A673 (cell line): ENCODE measurements at regions not wholly inside any gene's neighbourhood (a gene's known extent, or its start where the extent isn't known, plus 50 kb on each side); places are given as distances from the start of the nearest gene placed in this dataset.

Experiments used
- EZH2 ChIP-seq: fragments of 200-600 bp; sonication (generic); IDR thresholded peaks from 2 replicates; pipeline ENCODE4 v1.6.1; 2017; ENCODE audit warnings: borderline replicate concordance, low read depth, mild to moderate bottlenecking, mixed read lengths, antibody characterized with exemption, low read length; ENCODE audit not compliant: poor library complexity, severe bottlenecking
- TF ChIP-seq, protein P1 (sequence below): fragments of 300-800, 200-600 bp; sonication (generic); conservative IDR thresholded peaks from 2 replicates; pipeline ENCODE4 v1.5.1; 2017; ENCODE audit warnings: low read depth, mild to moderate bottlenecking, antibody characterized with exemption, low read length, moderate library complexity, mixed read lengths

DNA sequence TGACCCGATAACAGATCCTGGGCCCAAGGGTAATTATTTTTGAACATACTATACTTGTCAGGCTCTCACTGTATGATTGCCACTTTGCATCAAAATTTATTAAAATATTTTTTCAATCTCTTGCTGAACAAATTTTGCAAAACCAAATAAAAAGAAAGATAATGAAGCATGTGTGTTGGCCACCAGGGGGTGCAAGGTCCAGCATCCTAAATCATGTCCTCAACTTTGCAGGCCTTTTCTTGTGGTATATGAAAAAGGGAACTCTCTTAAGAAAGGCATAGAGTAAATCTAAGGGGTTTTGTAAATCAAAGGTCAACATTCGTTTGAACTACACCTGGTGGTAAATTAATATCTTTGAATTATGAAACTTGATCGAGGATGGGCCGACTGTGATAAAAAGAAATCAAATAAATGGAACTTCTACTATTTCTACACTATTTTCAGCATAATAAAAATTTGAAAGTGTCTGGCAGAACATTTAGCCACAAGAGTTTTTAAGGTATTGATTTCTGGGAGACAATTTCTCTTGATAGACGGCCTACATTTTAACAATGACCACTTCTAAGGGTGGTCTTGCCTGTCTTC, 676.5 kb downstream of the DMRTA1 start:
- TF ChIP-seq, protein P1, sequence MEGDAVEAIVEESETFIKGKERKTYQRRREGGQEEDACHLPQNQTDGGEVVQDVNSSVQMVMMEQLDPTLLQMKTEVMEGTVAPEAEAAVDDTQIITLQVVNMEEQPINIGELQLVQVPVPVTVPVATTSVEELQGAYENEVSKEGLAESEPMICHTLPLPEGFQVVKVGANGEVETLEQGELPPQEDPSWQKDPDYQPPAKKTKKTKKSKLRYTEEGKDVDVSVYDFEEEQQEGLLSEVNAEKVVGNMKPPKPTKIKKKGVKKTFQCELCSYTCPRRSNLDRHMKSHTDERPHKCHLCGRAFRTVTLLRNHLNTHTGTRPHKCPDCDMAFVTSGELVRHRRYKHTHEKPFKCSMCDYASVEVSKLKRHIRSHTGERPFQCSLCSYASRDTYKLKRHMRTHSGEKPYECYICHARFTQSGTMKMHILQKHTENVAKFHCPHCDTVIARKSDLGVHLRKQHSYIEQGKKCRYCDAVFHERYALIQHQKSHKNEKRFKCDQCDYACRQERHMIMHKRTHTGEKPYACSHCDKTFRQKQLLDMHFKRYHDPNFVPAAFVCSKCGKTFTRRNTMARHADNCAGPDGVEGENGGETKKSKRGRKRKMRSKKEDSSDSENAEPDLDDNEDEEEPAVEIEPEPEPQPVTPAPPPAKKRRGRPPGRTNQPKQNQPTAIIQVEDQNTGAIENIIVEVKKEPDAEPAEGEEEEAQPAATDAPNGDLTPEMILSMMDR: peak; percentile 46
- no peak for TF ChIP-seq EZH2
